ENCODE measurements at regions not wholly inside any gene's neighbourhood (a gene's known extent, or its start where the extent isn't known, plus 50 kb on each side); places are given as distances from the start of the nearest gene placed in this dataset.

GRCh38 chr17:68778726-68779125 lies 176.5 kb downstream of the ABCA8 start:
- Histone ChIP-seq H3K36me3 (no peaks in the 10 kb centered on the region), H3K27me3 (replicated peaks; ENCODE audit: insufficient read depth) (no peaks in the 10 kb centered on the region), H3K4me3 (no peak overlapping the region), H3K9me3 (no peaks in the 10 kb centered on the region), H3K4me1 (ENCODE audit: control insufficient read depth in 1 of 2, low read depth in 2 of 2) (peaks cover 5 to 14% of the 10 kb centered on the region in 2 donors), H3K27ac (no peak overlapping the region)
- no peak for ATAC-seq (ENCODE audit: insufficient number of reproducible peaks, low FRiP score, low read depth)
- DNase-seq (ENCODE audit: low spot score): no peak
- no peak for TF ChIP-seq CTCF (IDR thresholded peaks at IDR 0.05)

GRCh38 chr17:68777856-68778694 lies 176.9 kb upstream of the FAM20A start:
- no peak for ATAC-seq (ENCODE audit: insufficient number of reproducible peaks, low FRiP score, low read depth)
- H3K4me1 ChIP-seq (ENCODE audit: control insufficient read depth in 1 of 2, low read depth in 2 of 2): peaks cover 5 to 14% of the 10 kb centered on the region in 2 donors
- no peak overlapping the region for H3K27ac ChIP-seq
- no peaks in the 10 kb centered on the region for H3K36me3 ChIP-seq
- H3K27me3 ChIP-seq (replicated peaks; ENCODE audit: insufficient read depth): no peaks in the 10 kb centered on the region
- no peak for DNase-seq (ENCODE audit: low spot score)
- no peak for TF ChIP-seq CTCF (IDR thresholded peaks at IDR 0.05)
- H3K9me3 ChIP-seq: no peaks in the 10 kb centered on the region
- no peak overlapping the region for H3K4me3 ChIP-seq

GRCh38 chr17:68777243-68777855 lies 176.2 kb upstream of the FAM20A start:
- no peak overlapping the region for H3K4me3 ChIP-seq
- H3K27me3 ChIP-seq (replicated peaks; ENCODE audit: insufficient read depth): no peaks in the 10 kb centered on the region
- H3K9me3 ChIP-seq: no peaks in the 10 kb centered on the region
- H3K4me1 ChIP-seq (ENCODE audit: control insufficient read depth in 1 of 2, low read depth in 2 of 2): peaks cover 5 to 14% of the 10 kb centered on the region in 2 donors
- H3K27ac ChIP-seq: no peak overlapping the region
- DNase-seq (ENCODE audit: low spot score): no peak
- peak; percentile 69 for ATAC-seq (ENCODE audit: insufficient number of reproducible peaks, low FRiP score, low read depth)
- TF ChIP-seq CTCF (IDR thresholded peaks at IDR 0.05): peak; percentile 60
- no peaks in the 10 kb centered on the region for H3K36me3 ChIP-seq

GRCh38 chr17:68776451-68776850 lies 175.3 kb upstream of the FAM20A start:
- Histone ChIP-seq H3K4me1 (ENCODE audit: control insufficient read depth in 1 of 2, low read depth in 2 of 2) (peaks cover 5 to 14% of the 10 kb centered on the region in 2 donors), H3K9me3 (no peaks in the 10 kb centered on the region), H3K4me3 (no peak overlapping the region), H3K36me3 (no peaks in the 10 kb centered on the region), H3K27ac (no peak overlapping the region), H3K27me3 (replicated peaks; ENCODE audit: insufficient read depth) (no peaks in the 10 kb centered on the region)
- TF ChIP-seq CTCF (IDR thresholded peaks at IDR 0.05): no peak
- no peak for ATAC-seq (ENCODE audit: insufficient number of reproducible peaks, low FRiP score, low read depth)
- DNase-seq (ENCODE audit: low spot score): no peak

GRCh38 chr17:68775969-68776368 lies 174.8 kb upstream of the FAM20A start:
- no peak for DNase-seq (ENCODE audit: low spot score)
- TF ChIP-seq CTCF (IDR thresholded peaks at IDR 0.05): no peak
- Histone ChIP-seq H3K4me1 (ENCODE audit: control insufficient read depth in 1 of 2, low read depth in 2 of 2) (peaks cover 5 to 14% of the 10 kb centered on the region in 2 donors), H3K27me3 (replicated peaks; ENCODE audit: insufficient read depth) (no peaks in the 10 kb centered on the region), H3K4me3 (no peak overlapping the region), H3K27ac (no peak overlapping the region), H3K9me3 (no peaks in the 10 kb centered on the region), H3K36me3 (no peaks in the 10 kb centered on the region)
- ATAC-seq (ENCODE audit: insufficient number of reproducible peaks, low FRiP score, low read depth): no peak

Data from thoracic aorta (tissue), 2 donors.